Tibial artery (tissue), 4 donors: ENCODE measurements at regions not wholly inside any gene's neighbourhood (a gene's known extent, or its start where the extent isn't known, plus 50 kb on each side); places are given as distances from the start of the nearest gene placed in this dataset.

Experiments
- DNase-seq, 2 donors: peaks; one replicate each; pipeline ENCODE4 v3.0.0-alpha.2; 2019
- H3K27ac ChIP-seq, 2 donors: fragments of 200-600 bp; sonication (generic) in 1 of 2; 1 replicate in 1 of 2; 2 replicates in 1 of 2; pipeline ENCODE4 v1.5.1; 2018 to 2019; ENCODE audit warnings: mild to moderate bottlenecking in 1 of 2
- H3K27me3 ChIP-seq, 2 donors: fragments of 200-600 bp; sonication (generic) in 1 of 2; one replicate each; pipeline versions ENCODE4 v1.5.1 to v1.6.0; 2016 to 2019
- H3K36me3 ChIP-seq, 3 donors: fragments of 200-600 bp; sonication (generic) in 2 of 3; one replicate each; pipeline ENCODE4 v1.5.1; 2016 to 2019; ENCODE audit warnings: mild to moderate bottlenecking in 2 of 3
- H3K4me1 ChIP-seq, 4 donors: fragments of 200-600 bp; sonication (generic) in 2 of 4; 1 replicate in 3 of 4; 2 replicates in 1 of 4; pipeline ENCODE4 v1.5.1; 2016 to 2019
- H3K4me3 ChIP-seq, 2 donors: fragments of 200-600 bp; sonication (generic) in 1 of 2; 1 replicate in 1 of 2; 2 replicates in 1 of 2; pipeline ENCODE4 v1.5.1; 2018 to 2019; ENCODE audit warnings: mild to moderate bottlenecking in 2 of 2
- H3K9me3 ChIP-seq, 3 donors: fragments of 200-600 bp; sonication (generic) in 1 of 3; one replicate each; pipeline ENCODE4 v1.5.1; 2016 to 2019
- CTCF ChIP-seq, 2 experiments: fragments of 200-600 bp in 1 of 2; fragments of 450-650 bp in 1 of 2; IDR thresholded peaks; one replicate each; pipeline ENCODE4 v1.5.1; 2017 to 2019; ENCODE audit warnings: antibody characterized with exemption in 2 of 2, mild to moderate bottlenecking in 1 of 2, moderate library complexity in 1 of 2
- intact Hi-C: fragments of 100-400 bp; cut with DNase I; formaldehyde crosslinking; loops from one replicate; pipeline ENCODE4 v1.15.0; 2023; ENCODE audit warnings: low total_unique reads

DNA sequence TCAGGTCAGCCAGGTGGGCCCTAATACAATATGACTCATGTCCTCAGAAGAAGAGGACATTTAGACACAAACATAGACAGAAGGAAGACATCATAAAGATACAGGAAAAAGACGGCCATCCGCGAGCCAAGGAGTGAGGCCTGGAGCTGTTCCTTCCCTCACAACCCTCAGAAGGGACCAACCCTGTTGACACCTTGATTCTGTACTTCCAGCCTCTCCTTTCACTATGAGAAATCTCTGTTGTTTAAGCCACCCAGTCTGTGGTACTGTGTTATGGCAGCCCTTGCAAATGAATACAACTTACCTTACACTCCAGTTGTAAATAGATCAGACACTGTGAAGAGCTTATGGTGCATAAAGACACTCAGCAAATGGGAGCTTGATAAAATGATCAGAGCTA is 199.7 kb downstream of the SAMD5 start:
- Histone ChIP-seq H3K36me3 (no peaks in the 10 kb centered on the region), H3K4me1 (no peaks in the 10 kb centered on the region), H3K27ac (no peak overlapping the region), H3K27me3 (no peaks in the 10 kb centered on the region), H3K4me3 (no peak overlapping the region), H3K9me3 (peaks cover 0 to 3% (median 0%) of the 10 kb centered on the region in 3 donors)
- no peak for DNase-seq
- intact Hi-C loops = no loop called here
- no peak for TF ChIP-seq CTCF (IDR thresholded peaks at IDR 0.05)

DNA sequence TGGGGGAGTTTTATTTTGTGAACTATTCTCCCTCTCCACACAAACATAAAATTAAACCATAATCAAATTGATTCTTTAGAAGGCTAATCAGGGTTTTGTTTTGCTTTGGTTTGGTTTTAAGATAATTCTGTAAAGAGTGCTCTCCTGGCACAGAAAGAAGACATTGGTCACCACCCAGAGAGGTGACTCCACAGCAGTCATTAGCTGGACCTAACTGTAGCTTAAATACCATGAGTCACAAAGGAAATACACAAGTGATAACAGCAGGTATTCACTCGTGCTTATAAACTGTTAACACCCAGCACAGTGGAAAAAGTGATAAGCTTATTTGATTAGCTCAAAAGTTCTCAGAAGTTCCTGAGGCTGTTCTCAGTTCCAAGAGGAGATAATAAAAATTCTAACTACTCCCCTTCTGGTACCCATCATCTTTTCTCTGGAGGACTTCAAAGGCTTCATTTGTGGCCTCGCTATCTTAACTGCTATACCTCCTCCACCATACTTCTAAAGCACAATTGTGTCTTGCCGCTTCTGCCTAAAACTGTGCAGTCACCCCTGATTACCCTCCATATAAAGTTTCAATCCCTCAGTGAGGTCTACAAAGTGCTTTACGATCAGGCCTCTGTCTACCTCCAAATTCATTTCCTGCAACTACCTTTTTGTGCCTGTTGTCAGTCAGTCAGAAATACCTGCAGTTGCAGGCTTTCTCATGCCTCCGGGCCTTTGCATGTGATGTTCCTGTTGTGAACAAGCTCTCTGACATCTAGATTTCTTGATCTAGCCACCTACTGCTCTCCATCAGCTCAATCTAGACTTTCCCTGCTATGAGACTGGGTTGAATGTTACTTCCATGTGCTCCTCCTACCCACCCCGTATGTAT is 201.1 kb downstream of the SAMD5 start:
- no peak for DNase-seq
- Histone ChIP-seq H3K4me3 (no peak overlapping the region), H3K9me3 (peaks cover 0 to 3% (median 0%) of the 10 kb centered on the region in 3 donors), H3K4me1 (no peaks in the 10 kb centered on the region), H3K27ac (no peak overlapping the region), H3K36me3 (no peaks in the 10 kb centered on the region), H3K27me3 (no peaks in the 10 kb centered on the region)
- TF ChIP-seq CTCF (IDR thresholded peaks at IDR 0.05) = no peak
- intact Hi-C loops = no loop called here

DNA sequence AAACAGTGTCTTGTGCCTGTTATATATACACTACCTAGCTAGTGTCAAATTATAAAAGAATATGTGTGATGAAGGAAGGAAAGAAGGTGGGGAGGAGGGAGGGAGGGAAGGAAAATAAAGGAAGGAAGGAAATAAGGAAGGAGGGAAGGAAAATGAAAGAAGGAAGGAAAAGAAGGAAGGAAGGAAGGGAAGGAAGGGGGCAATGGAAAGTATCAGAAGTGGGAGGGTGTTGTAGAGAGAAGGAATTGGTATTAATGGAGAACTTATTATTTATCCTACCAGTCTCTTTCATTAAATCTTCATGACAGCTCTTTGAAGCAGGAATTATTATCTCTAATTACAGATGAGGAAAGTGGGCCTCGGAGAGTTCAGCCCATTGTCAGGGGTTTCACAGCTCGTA is 202.4 kb downstream of the SAMD5 start:
- peaks cover 0 to 3% (median 0%) of the 10 kb centered on the region in 3 donors for H3K9me3 ChIP-seq
- no peak for DNase-seq
- no peaks in the 10 kb centered on the region for H3K27me3 ChIP-seq
- H3K27ac ChIP-seq = no peak overlapping the region
- no peak for TF ChIP-seq CTCF (IDR thresholded peaks at IDR 0.05)
- intact Hi-C loops = no loop called here
- H3K4me1 ChIP-seq = no peaks in the 10 kb centered on the region
- H3K4me3 ChIP-seq = no peak overlapping the region
- H3K36me3 ChIP-seq = no peaks in the 10 kb centered on the region

GRCh38 chr6:147711476-147711875 is 203.0 kb downstream of the SAMD5 start:
- intact Hi-C loops = no loop called here
- no peak for TF ChIP-seq CTCF (IDR thresholded peaks at IDR 0.05)
- DNase-seq = no peak
- Histone ChIP-seq H3K9me3 (peaks cover 0 to 3% (median 0%) of the 10 kb centered on the region in 3 donors), H3K4me3 (no peak overlapping the region), H3K27me3 (no peaks in the 10 kb centered on the region), H3K4me1 (no peaks in the 10 kb centered on the region), H3K36me3 (no peaks in the 10 kb centered on the region), H3K27ac (no peak overlapping the region)

GRCh38 chr6:147712841-147713240 is 204.4 kb downstream of the SAMD5 start:
- intact Hi-C loops = no loop called here

More at GRCh38 chr6:147712841-147713240, 204.4 kb downstream of the SAMD5 start:
- Histone ChIP-seq H3K27ac (no peak overlapping the region), H3K9me3 (peaks cover 0 to 3% (median 0%) of the 10 kb centered on the region in 3 donors), H3K36me3 (no peaks in the 10 kb centered on the region), H3K4me1 (no peaks in the 10 kb centered on the region), H3K27me3 (no peaks in the 10 kb centered on the region), H3K4me3 (no peak overlapping the region)
- TF ChIP-seq CTCF (IDR thresholded peaks at IDR 0.05) = no peak
- no peak for DNase-seq
